SH-SY5Y (cell line): ENCODE measurements at regions not wholly inside any gene's neighbourhood (a gene's known extent, or its start where the extent isn't known, plus 50 kb on each side); places are given as distances from the start of the nearest gene placed in this dataset.

Experiments used
- GATA2 ChIP-seq: IDR thresholded peaks from 2 replicates; pipeline ENCODE4 v1.6.1; 2011; ENCODE audit warnings: mild to moderate bottlenecking, low read depth, low read length
- GATA3 ChIP-seq: IDR thresholded peaks from 2 replicates; pipeline ENCODE4 v1.6.1; 2011; ENCODE audit warnings: low read depth, mild to moderate bottlenecking, low read length, moderate library complexity

- TF ChIP-seq GATA2 (no peak), GATA3 (no peak)
Measured at GRCh38 chr16:55971447-55971846, 96.3 kb upstream of the CES5A start.
